ENCODE measurements at regions not wholly inside any gene's neighbourhood (a gene's known extent, or its start where the extent isn't known, plus 50 kb on each side); places are given as distances from the start of the nearest gene placed in this dataset.

GRCh38 chr6:20328924-20329300 lies 72.8 kb upstream of the E2F3 start:
- DNase-seq (ENCODE audit: extremely low spot score): no peak
- H3K27me3 ChIP-seq: peaks cover 0 to 37% (median 0%) of the 10 kb centered on the region in 4 donors
- H3K9me3 ChIP-seq: no peaks in the 10 kb centered on the region
- H3K4me1 ChIP-seq: no peaks in the 10 kb centered on the region
- no peak overlapping the region for H3K4me3 ChIP-seq
- H3K36me3 ChIP-seq: no peaks in the 10 kb centered on the region
- WGBS: 48% methylated on average over 3 of the region's 3 CpGs
- intact Hi-C loops (cut with DNase I): no loop called here
- TF ChIP-seq POLR2A (IDR thresholded peaks at IDR 0.05; ENCODE audit: low read depth) (no peak), POLR2AphosphoS5 (IDR thresholded peaks at IDR 0.05) (no peak), CTCF (IDR thresholded peaks at IDR 0.05) (no peak), EP300 (IDR thresholded peaks at IDR 0.05) (no peak)
- no peak overlapping the region for H3K27ac ChIP-seq (replicated peaks in 1 of 4)

- H3K4me1 ChIP-seq: no peaks in the 10 kb centered on the region
- peaks cover 0 to 39% (median 0%) of the 10 kb centered on the region in 4 donors for H3K27me3 ChIP-seq
- H3K36me3 ChIP-seq: no peaks in the 10 kb centered on the region
- no peak overlapping the region for H3K27ac ChIP-seq (replicated peaks in 1 of 4)
- DNase-seq (ENCODE audit: extremely low spot score): no peak
- no peaks in the 10 kb centered on the region for H3K9me3 ChIP-seq
- intact Hi-C loops (cut with DNase I): no loop called here
- TF ChIP-seq POLR2A (IDR thresholded peaks at IDR 0.05; ENCODE audit: low read depth) (no peak), EP300 (IDR thresholded peaks at IDR 0.05) (no peak), CTCF (IDR thresholded peaks at IDR 0.05) (no peak), POLR2AphosphoS5 (IDR thresholded peaks at IDR 0.05) (no peak)
- H3K4me3 ChIP-seq: no peak overlapping the region
- 41% methylated on average over 3 of the region's 3 CpGs for WGBS
Measured at GRCh38 chr6:20331042-20331441, 70.6 kb upstream of the E2F3 start.

GRCh38 chr6:20331625-20332024 lies 70.1 kb upstream of the E2F3 start:
- no peak overlapping the region for H3K27ac ChIP-seq (replicated peaks in 1 of 4)
- intact Hi-C loops (cut with DNase I): no loop called here
- TF ChIP-seq CTCF (IDR thresholded peaks at IDR 0.05) (no peak), POLR2A (IDR thresholded peaks at IDR 0.05; ENCODE audit: low read depth) (no peak), EP300 (IDR thresholded peaks at IDR 0.05) (no peak), POLR2AphosphoS5 (IDR thresholded peaks at IDR 0.05) (no peak)
- no peaks in the 10 kb centered on the region for H3K4me1 ChIP-seq
- peaks cover 0 to 39% (median 0%) of the 10 kb centered on the region in 4 donors for H3K27me3 ChIP-seq
- no peaks in the 10 kb centered on the region for H3K9me3 ChIP-seq
- DNase-seq (ENCODE audit: extremely low spot score): no peak
- H3K4me3 ChIP-seq: no peak overlapping the region
- H3K36me3 ChIP-seq: no peaks in the 10 kb centered on the region
- 80% methylated on average over 5 of the region's 5 CpGs for WGBS

- 73% methylated on average over 1 of the region's 1 CpG for WGBS
- no peak overlapping the region for H3K4me3 ChIP-seq
- H3K36me3 ChIP-seq: no peaks in the 10 kb centered on the region
- DNase-seq (ENCODE audit: extremely low spot score): no peak
- TF ChIP-seq CTCF (IDR thresholded peaks at IDR 0.05) (no peak), EP300 (IDR thresholded peaks at IDR 0.05) (no peak), POLR2A (IDR thresholded peaks at IDR 0.05; ENCODE audit: low read depth) (no peak)
- no peaks in the 10 kb centered on the region for H3K4me1 ChIP-seq
- H3K9me3 ChIP-seq: no peaks in the 10 kb centered on the region
- peaks cover 0 to 39% (median 0%) of the 10 kb centered on the region in 4 donors for H3K27me3 ChIP-seq
- H3K27ac ChIP-seq (replicated peaks in 1 of 4): no peak overlapping the region
- intact Hi-C loops (cut with DNase I): no loop called here
Measured at GRCh38 chr6:20332441-20333006, 69.2 kb upstream of the E2F3 start.

- no peak for DNase-seq (ENCODE audit: extremely low spot score)
- Histone ChIP-seq H3K27me3 (peaks cover 0 to 39% (median 0%) of the 10 kb centered on the region in 4 donors), H3K4me3 (no peak overlapping the region), H3K4me1 (no peaks in the 10 kb centered on the region), H3K36me3 (no peaks in the 10 kb centered on the region), H3K27ac (replicated peaks in 1 of 4) (no peak overlapping the region), H3K9me3 (no peaks in the 10 kb centered on the region)
- WGBS: 86% methylated on average over 9 of the region's 9 CpGs
- no peak for TF ChIP-seq POLR2A (IDR thresholded peaks at IDR 0.05; ENCODE audit: low read depth)
- TF ChIP-seq POLR2AphosphoS5 (IDR thresholded peaks at IDR 0.05): no peak
- TF ChIP-seq EP300 (IDR thresholded peaks at IDR 0.05): no peak
- no peak for TF ChIP-seq CTCF (IDR thresholded peaks at IDR 0.05)
- intact Hi-C loops (cut with DNase I): no loop called here
Measured at GRCh38 chr6:20333721-20334269, 67.9 kb upstream of the E2F3 start.

All from esophagus muscularis mucosa (tissue), 4 donors.